ENCODE measurements at regions not wholly inside any gene's neighbourhood (a gene's known extent, or its start where the extent isn't known, plus 50 kb on each side); places are given as distances from the start of the nearest gene placed in this dataset.

DNA sequence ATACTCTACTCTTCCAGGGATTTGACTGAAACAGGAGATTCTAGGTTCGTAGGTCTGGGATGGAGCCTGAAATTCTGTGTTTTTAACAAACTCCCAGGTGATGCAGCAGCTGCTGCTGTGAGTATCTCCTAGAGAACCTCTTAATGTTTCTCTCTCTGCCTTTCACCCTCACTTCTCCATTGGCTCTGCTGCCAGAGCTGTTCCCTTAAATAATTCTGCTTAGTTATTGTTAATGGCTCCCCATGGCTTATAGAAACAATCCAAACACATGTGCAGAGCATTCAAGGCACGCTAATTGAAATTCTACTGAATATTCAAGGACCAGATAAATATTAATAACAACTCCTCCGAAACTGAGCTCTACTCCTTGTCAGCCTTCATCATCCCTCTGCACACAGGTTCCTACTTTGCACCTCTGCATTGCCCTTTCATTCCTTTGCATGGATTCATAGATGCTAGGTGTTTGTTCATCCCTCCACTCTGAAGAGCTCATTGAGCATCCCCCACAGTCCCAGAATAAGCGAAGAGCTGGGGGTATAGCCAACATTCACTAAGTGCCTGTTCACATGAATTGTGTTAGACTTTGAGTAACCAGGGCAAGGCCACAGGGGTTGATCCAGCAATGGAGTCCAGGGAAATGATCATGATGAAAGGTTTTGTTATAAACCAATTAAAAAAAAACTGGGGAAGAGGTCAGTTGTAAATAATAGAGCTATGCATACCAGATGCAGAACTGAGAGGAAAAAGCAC is 488.4 kb upstream of the JAG1 start:
- TF ChIP-seq, protein P1, sequence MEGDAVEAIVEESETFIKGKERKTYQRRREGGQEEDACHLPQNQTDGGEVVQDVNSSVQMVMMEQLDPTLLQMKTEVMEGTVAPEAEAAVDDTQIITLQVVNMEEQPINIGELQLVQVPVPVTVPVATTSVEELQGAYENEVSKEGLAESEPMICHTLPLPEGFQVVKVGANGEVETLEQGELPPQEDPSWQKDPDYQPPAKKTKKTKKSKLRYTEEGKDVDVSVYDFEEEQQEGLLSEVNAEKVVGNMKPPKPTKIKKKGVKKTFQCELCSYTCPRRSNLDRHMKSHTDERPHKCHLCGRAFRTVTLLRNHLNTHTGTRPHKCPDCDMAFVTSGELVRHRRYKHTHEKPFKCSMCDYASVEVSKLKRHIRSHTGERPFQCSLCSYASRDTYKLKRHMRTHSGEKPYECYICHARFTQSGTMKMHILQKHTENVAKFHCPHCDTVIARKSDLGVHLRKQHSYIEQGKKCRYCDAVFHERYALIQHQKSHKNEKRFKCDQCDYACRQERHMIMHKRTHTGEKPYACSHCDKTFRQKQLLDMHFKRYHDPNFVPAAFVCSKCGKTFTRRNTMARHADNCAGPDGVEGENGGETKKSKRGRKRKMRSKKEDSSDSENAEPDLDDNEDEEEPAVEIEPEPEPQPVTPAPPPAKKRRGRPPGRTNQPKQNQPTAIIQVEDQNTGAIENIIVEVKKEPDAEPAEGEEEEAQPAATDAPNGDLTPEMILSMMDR (IDR thresholded peaks at IDR 0.05) = no peak
- TF ChIP-seq EZH2 (IDR thresholded peaks at IDR 0.05) = no peak
